ENCODE measurements at regions not wholly inside any gene's neighbourhood (a gene's known extent, or its start where the extent isn't known, plus 50 kb on each side); places are given as distances from the start of the nearest gene placed in this dataset.

GRCh38 chr12:13451776-13452175 is 255.2 kb downstream of the EMP1 start:
- no peak for DNase-seq (ENCODE audit: low read depth in 2 of 3, low spot score in 2 of 3)

GRCh38 chr12:13450231-13451080 is 253.9 kb downstream of the EMP1 start:
- no peak for DNase-seq (ENCODE audit: low read depth in 2 of 3, low spot score in 2 of 3)

- DNase-seq (ENCODE audit: low read depth in 2 of 3, low spot score in 2 of 3): no peak
These were observed 247.6 kb downstream of the EMP1 start for GRCh38 chr12:13444076-13444475.

GRCh38 chr12:13443498-13443897 is 247.0 kb downstream of the EMP1 start:
- no peak for DNase-seq (ENCODE audit: low read depth in 2 of 3, low spot score in 2 of 3)

- DNase-seq (ENCODE audit: low read depth in 2 of 3, low spot score in 2 of 3): no peak
These were observed 246.5 kb downstream of the EMP1 start for GRCh38 chr12:13443028-13443427.

GRCh38 chr12:13442457-13442856 is 245.9 kb downstream of the EMP1 start:
- DNase-seq (ENCODE audit: low read depth in 2 of 3, low spot score in 2 of 3): no peak

GRCh38 chr12:13440844-13441243 is 244.3 kb downstream of the EMP1 start:
- DNase-seq (ENCODE audit: low read depth in 2 of 3, low spot score in 2 of 3): no peak

- no peak for DNase-seq (ENCODE audit: low read depth in 2 of 3, low spot score in 2 of 3)
These were observed 241.0 kb downstream of the EMP1 start for GRCh38 chr12:13437541-13437940.

- no peak for DNase-seq (ENCODE audit: low read depth in 2 of 3, low spot score in 2 of 3)
These were observed 240.3 kb downstream of the EMP1 start for GRCh38 chr12:13436696-13437391.

- DNase-seq (ENCODE audit: low read depth in 2 of 3, low spot score in 2 of 3): no peak
These were observed 239.7 kb downstream of the EMP1 start for GRCh38 chr12:13436182-13436581.

- no peak for DNase-seq (ENCODE audit: low read depth in 2 of 3, low spot score in 2 of 3)
These were observed 238.9 kb downstream of the EMP1 start for GRCh38 chr12:13435235-13435933.

GRCh38 chr12:13433768-13434167 is 237.2 kb downstream of the EMP1 start:
- no peak for DNase-seq (ENCODE audit: low read depth in 2 of 3, low spot score in 2 of 3)

GRCh38 chr12:13431041-13431440 is 234.5 kb downstream of the EMP1 start:
- no peak for DNase-seq (ENCODE audit: low read depth in 2 of 3, low spot score in 2 of 3)

- DNase-seq (ENCODE audit: low read depth in 2 of 3, low spot score in 2 of 3): no peak
These were observed 232.2 kb downstream of the EMP1 start for GRCh38 chr12:13428538-13429265.

GRCh38 chr12:13425766-13426165 is 229.2 kb downstream of the EMP1 start:
- DNase-seq (ENCODE audit: low read depth in 2 of 3, low spot score in 2 of 3): no peak

- DNase-seq (ENCODE audit: low read depth in 2 of 3, low spot score in 2 of 3): no peak
These were observed 225.8 kb downstream of the EMP1 start for GRCh38 chr12:13422291-13422690.

GRCh38 chr12:13417516-13417915 is 221.0 kb downstream of the EMP1 start:
- DNase-seq (ENCODE audit: low read depth in 2 of 3, low spot score in 2 of 3): no peak

- DNase-seq (ENCODE audit: low read depth in 2 of 3, low spot score in 2 of 3): no peak
These were observed 214.8 kb downstream of the EMP1 start for GRCh38 chr12:13411287-13411686.

GRCh38 chr12:13405961-13406703 is 209.6 kb downstream of the EMP1 start:
- no peak for DNase-seq (ENCODE audit: low read depth in 2 of 3, low spot score in 2 of 3)
